ENCODE measurements at regions not wholly inside any gene's neighbourhood (a gene's known extent, or its start where the extent isn't known, plus 50 kb on each side); places are given as distances from the start of the nearest gene placed in this dataset.
"Not testable (repeated sequence)": the region's sequence is repeated elsewhere in the genome, so short reads cannot be mapped to it uniquely, and the experiment has no call there.

GRCh38 chr4:131742536-131743205 lies 1406.4 kb upstream of the PCDH10 start:
- TF ChIP-seq, protein P1, sequence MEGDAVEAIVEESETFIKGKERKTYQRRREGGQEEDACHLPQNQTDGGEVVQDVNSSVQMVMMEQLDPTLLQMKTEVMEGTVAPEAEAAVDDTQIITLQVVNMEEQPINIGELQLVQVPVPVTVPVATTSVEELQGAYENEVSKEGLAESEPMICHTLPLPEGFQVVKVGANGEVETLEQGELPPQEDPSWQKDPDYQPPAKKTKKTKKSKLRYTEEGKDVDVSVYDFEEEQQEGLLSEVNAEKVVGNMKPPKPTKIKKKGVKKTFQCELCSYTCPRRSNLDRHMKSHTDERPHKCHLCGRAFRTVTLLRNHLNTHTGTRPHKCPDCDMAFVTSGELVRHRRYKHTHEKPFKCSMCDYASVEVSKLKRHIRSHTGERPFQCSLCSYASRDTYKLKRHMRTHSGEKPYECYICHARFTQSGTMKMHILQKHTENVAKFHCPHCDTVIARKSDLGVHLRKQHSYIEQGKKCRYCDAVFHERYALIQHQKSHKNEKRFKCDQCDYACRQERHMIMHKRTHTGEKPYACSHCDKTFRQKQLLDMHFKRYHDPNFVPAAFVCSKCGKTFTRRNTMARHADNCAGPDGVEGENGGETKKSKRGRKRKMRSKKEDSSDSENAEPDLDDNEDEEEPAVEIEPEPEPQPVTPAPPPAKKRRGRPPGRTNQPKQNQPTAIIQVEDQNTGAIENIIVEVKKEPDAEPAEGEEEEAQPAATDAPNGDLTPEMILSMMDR (conservative IDR thresholded peaks at IDR 0.05; ENCODE audit: low read depth, low read length), result not testable (repeated sequence)
- not testable (repeated sequence) for TF ChIP-seq BHLHE40, CEBPB, FOS (IDR thresholded peaks at IDR 0.05; ENCODE audit: low read depth, low read length)

All from IMR-90 (cell line).